ENCODE measurements at regions not wholly inside any gene's neighbourhood (a gene's known extent, or its start where the extent isn't known, plus 50 kb on each side); places are given as distances from the start of the nearest gene placed in this dataset.
"Not testable (repeated sequence)": the region's sequence is repeated elsewhere in the genome, so short reads cannot be mapped to it uniquely, and the experiment has no call there.

- peak overlapping the region; percentile 91 for H3K27ac ChIP-seq
- TF ChIP-seq CTCF (IDR thresholded peaks at IDR 0.05): 0 out of 2 replicates have a peak, but pooled peaks have one; percentile 6
Observed at GRCh38 chr16:22436823-22437652, 62.6 kb upstream of the CDR2 start.

GRCh38 chr16:22436326-22436822 lies 62.0 kb upstream of the CDR2 start:
- peak overlapping the region; percentile 91 for H3K27ac ChIP-seq

GRCh38 chr16:22431314-22431713 lies 56.9 kb upstream of the CDR2 start:
- H3K27ac ChIP-seq: not testable (repeated sequence)

- TF ChIP-seq ZFX (IDR thresholded peaks at IDR 0.05; ENCODE audit: borderline replicate concordance) (no peak), CTCF (IDR thresholded peaks at IDR 0.05) (no peak)
- H3K27ac ChIP-seq: no peak overlapping the region
Observed at GRCh38 chr16:22428654-22429053, 54.2 kb upstream of the CDR2 start.

GRCh38 chr16:22427556-22427955 lies 53.1 kb upstream of the CDR2 start:
- no peak overlapping the region for H3K27ac ChIP-seq
- no peak for TF ChIP-seq CTCF (IDR thresholded peaks at IDR 0.05)
- TF ChIP-seq ZFX (IDR thresholded peaks at IDR 0.05; ENCODE audit: borderline replicate concordance): no peak

- no peak overlapping the region for H3K27ac ChIP-seq
- TF ChIP-seq CTCF (IDR thresholded peaks at IDR 0.05) (no peak), ZFX (IDR thresholded peaks at IDR 0.05; ENCODE audit: borderline replicate concordance) (no peak)
Observed at GRCh38 chr16:22425847-22426246, 51.4 kb upstream of the CDR2 start.

GRCh38 chr16:22425036-22425801 lies 50.8 kb upstream of the CDR2 start:
- no peak overlapping the region for H3K27ac ChIP-seq
- no peak for TF ChIP-seq ZFX (IDR thresholded peaks at IDR 0.05; ENCODE audit: borderline replicate concordance)
- TF ChIP-seq CTCF (IDR thresholded peaks at IDR 0.05): no peak

GRCh38 chr16:22424161-22424937 lies 49.9 kb upstream of the CDR2 start:
- TF ChIP-seq ZFX (IDR thresholded peaks at IDR 0.05; ENCODE audit: borderline replicate concordance): no peak
- no peak for TF ChIP-seq CTCF (IDR thresholded peaks at IDR 0.05)
- H3K27ac ChIP-seq: no peak overlapping the region
